Breast epithelium (tissue), 4 donors: ENCODE measurements at regions not wholly inside any gene's neighbourhood (a gene's known extent, or its start where the extent isn't known, plus 50 kb on each side); places are given as distances from the start of the nearest gene placed in this dataset.

Experiments
- DNase-seq, 2 donors: peaks; one replicate each; pipeline ENCODE4 v3.0.0-alpha.2; 2019; ENCODE audit warnings: low spot score in 2 of 2
- H3K27ac ChIP-seq, 2 donors: fragments of 200-600 bp; sonication (generic) in 1 of 2; one replicate each; pipeline ENCODE4 v1.5.1; 2016 to 2019; ENCODE audit warnings: mild to moderate bottlenecking in 1 of 2
- H3K27me3 ChIP-seq, 2 donors: fragments of 200-600 bp; sonication (generic) in 1 of 2; one replicate each; pipeline versions ENCODE4 v1.5.1 to v1.6.0; 2017 to 2019; ENCODE audit warnings: control low read depth in 1 of 2, mild to moderate bottlenecking in 1 of 2
- H3K36me3 ChIP-seq: fragments of 200-600 bp; one replicate; pipeline ENCODE4 v1.5.1; 2019
- H3K4me1 ChIP-seq, 2 donors: fragments of 200-600 bp; sonication (generic); one replicate each; pipeline ENCODE4 v1.5.1; 2016 to 2019; ENCODE audit warnings: control low read depth in 1 of 2
- H3K4me3 ChIP-seq, 3 donors: fragments of 200-600 bp; sonication (generic); 1 replicate in 2 of 3; 2 replicates in 1 of 3; pipeline ENCODE4 v1.5.1; 2016 to 2019; ENCODE audit warnings: mild to moderate bottlenecking in 3 of 3, moderate library complexity in 2 of 3
- H3K9me3 ChIP-seq, 2 donors: fragments of 200-600 bp; sonication (generic) in 1 of 2; one replicate each; pipeline ENCODE4 v1.5.1; 2016 to 2019; ENCODE audit warnings: control low read depth in 1 of 2
- CTCF ChIP-seq, 3 donors: fragments of 450-650 bp; IDR thresholded peaks; one replicate each; pipeline ENCODE4 v1.5.1; 2016 to 2017; ENCODE audit warnings: antibody characterized with exemption in 3 of 3, mild to moderate bottlenecking in 3 of 3, moderate library complexity in 3 of 3
- POLR2A ChIP-seq: fragments of 450-650 bp; IDR thresholded peaks from one replicate; pipeline ENCODE4 v1.6.1; 2016; ENCODE audit warnings: antibody characterized with exemption, mild to moderate bottlenecking, moderate library complexity
- POLR2AphosphoS5 ChIP-seq, 3 donors: sonication (generic); formaldehyde crosslinking; IDR thresholded peaks; one replicate each; pipeline ENCODE4 v1.6.1; 2017; ENCODE audit warnings: antibody characterized with exemption in 3 of 3
- intact Hi-C: fragments of 100-400 bp; cut with DNase I; formaldehyde crosslinking; loops from one replicate; pipeline ENCODE4 v1.15.1; 2023; ENCODE audit warnings: low total_unique reads

GRCh38 chr16:85174871-85175723, 62.8 kb upstream of the CIBAR2 start:
- H3K4me1 ChIP-seq, result no peaks in the 10 kb centered on the region
- no peaks in the 10 kb centered on the region for H3K9me3 ChIP-seq
- H3K27me3 ChIP-seq, result peaks cover 0 to 4% of the 10 kb centered on the region in 2 donors
- no peak for TF ChIP-seq CTCF (IDR thresholded peaks at IDR 0.05)
- no peak for TF ChIP-seq POLR2AphosphoS5 (IDR thresholded peaks at IDR 0.05)
- no peak for TF ChIP-seq POLR2A
- intact Hi-C loops, result no loop called here
- DNase-seq, result no peak
- H3K27ac ChIP-seq, result peak overlapping the region in 1 of 2 donors; percentile 52
- H3K36me3 ChIP-seq, result no peaks in the 10 kb centered on the region
- H3K4me3 ChIP-seq, result no peak overlapping the region

- intact Hi-C loops, result no loop called here
These were observed 63.5 kb upstream of the CIBAR2 start for GRCh38 chr16:85175724-85176233.

GRCh38 chr16:85176541-85177447, 64.5 kb upstream of the CIBAR2 start:
- Histone ChIP-seq H3K27me3 (no peaks in the 10 kb centered on the region), H3K4me3 (no peak overlapping the region), H3K36me3 (no peaks in the 10 kb centered on the region), H3K4me1 (no peaks in the 10 kb centered on the region), H3K27ac (no peak overlapping the region), H3K9me3 (no peaks in the 10 kb centered on the region)
- intact Hi-C loops, result no loop called here
- no peak for DNase-seq
- TF ChIP-seq POLR2A, result no peak
- peak in 1 of 3 donors; percentile 53 for TF ChIP-seq POLR2AphosphoS5 (IDR thresholded peaks at IDR 0.05)

More at GRCh38 chr16:85175724-85176233, 63.5 kb upstream of the CIBAR2 start:
- no peak for DNase-seq
- H3K4me3 ChIP-seq, result no peak overlapping the region
- H3K36me3 ChIP-seq, result no peaks in the 10 kb centered on the region
- TF ChIP-seq POLR2A (no peak), POLR2AphosphoS5 (IDR thresholded peaks at IDR 0.05) (no peak), CTCF (IDR thresholded peaks at IDR 0.05) (no peak)
- H3K4me1 ChIP-seq, result no peaks in the 10 kb centered on the region
- H3K27ac ChIP-seq, result no peak overlapping the region
- H3K9me3 ChIP-seq, result no peaks in the 10 kb centered on the region
- H3K27me3 ChIP-seq, result no peaks in the 10 kb centered on the region

GRCh38 chr16:85177448-85177846, 65.2 kb upstream of the CIBAR2 start:
- no peak for DNase-seq
- intact Hi-C loops, result no loop called here
- TF ChIP-seq CTCF (IDR thresholded peaks at IDR 0.05) (no peak), POLR2A (no peak), POLR2AphosphoS5 (IDR thresholded peaks at IDR 0.05) (no peak)
- no peaks in the 10 kb centered on the region for H3K36me3 ChIP-seq
- no peaks in the 10 kb centered on the region for H3K27me3 ChIP-seq
- no peak overlapping the region for H3K4me3 ChIP-seq
- H3K27ac ChIP-seq, result no peak overlapping the region
- H3K9me3 ChIP-seq, result no peaks in the 10 kb centered on the region
- H3K4me1 ChIP-seq, result no peaks in the 10 kb centered on the region

GRCh38 chr16:85178006-85178591, 65.8 kb upstream of the CIBAR2 start:
- intact Hi-C loops, result no loop called here
- no peak overlapping the region for H3K27ac ChIP-seq
- H3K36me3 ChIP-seq, result no peaks in the 10 kb centered on the region
- H3K4me3 ChIP-seq, result no peak overlapping the region
- H3K4me1 ChIP-seq, result no peaks in the 10 kb centered on the region
- DNase-seq, result no peak
- no peaks in the 10 kb centered on the region for H3K9me3 ChIP-seq
- no peaks in the 10 kb centered on the region for H3K27me3 ChIP-seq
- TF ChIP-seq CTCF (IDR thresholded peaks at IDR 0.05), result no peak
- TF ChIP-seq POLR2A, result no peak
- TF ChIP-seq POLR2AphosphoS5 (IDR thresholded peaks at IDR 0.05), result no peak
